Choroid plexus epithelial cell (primary cell): ENCODE measurements at regions not wholly inside any gene's neighbourhood (a gene's known extent, or its start where the extent isn't known, plus 50 kb on each side); places are given as distances from the start of the nearest gene placed in this dataset.

Experiments used
- DNase-seq: peaks from one replicate; pipeline ENCODE4 v3.0.0-alpha.2; 2010; ENCODE audit warnings: low read depth
- H3K4me3 ChIP-seq: 2 replicates; pipeline ENCODE4 v1.5.1; 2011; ENCODE audit warnings: low read depth, mild to moderate bottlenecking, control low read depth, low read length, moderate library complexity
- TF ChIP-seq, protein P1 (sequence below): conservative IDR thresholded peaks from 2 replicates; pipeline ENCODE4 v1.5.1; 2011; ENCODE audit warnings: low read depth, mild to moderate bottlenecking, control low read depth, inconsistent platforms, low read length, moderate library complexity

DNA sequence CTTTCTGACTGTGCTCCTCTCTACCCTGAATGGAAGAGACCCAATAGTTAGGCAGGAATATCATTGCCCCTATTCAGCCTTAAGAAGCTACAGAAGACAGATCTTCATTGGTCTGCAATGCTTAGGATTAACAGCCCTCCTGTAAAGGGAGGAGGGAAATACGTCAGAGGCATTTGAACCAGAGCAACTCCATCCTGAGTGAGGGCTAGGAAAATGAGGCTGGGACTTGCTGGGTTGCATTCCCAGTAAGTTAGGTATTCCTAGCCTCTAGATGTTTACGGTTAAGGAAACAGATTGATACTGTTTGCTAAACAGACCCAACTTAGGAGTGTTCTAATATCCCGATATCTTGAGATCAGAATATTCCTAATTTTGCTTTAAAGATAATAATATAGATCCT lies 63.5 kb downstream of the PCDH18 start:
- DNase-seq: no peak
- TF ChIP-seq, protein P1, sequence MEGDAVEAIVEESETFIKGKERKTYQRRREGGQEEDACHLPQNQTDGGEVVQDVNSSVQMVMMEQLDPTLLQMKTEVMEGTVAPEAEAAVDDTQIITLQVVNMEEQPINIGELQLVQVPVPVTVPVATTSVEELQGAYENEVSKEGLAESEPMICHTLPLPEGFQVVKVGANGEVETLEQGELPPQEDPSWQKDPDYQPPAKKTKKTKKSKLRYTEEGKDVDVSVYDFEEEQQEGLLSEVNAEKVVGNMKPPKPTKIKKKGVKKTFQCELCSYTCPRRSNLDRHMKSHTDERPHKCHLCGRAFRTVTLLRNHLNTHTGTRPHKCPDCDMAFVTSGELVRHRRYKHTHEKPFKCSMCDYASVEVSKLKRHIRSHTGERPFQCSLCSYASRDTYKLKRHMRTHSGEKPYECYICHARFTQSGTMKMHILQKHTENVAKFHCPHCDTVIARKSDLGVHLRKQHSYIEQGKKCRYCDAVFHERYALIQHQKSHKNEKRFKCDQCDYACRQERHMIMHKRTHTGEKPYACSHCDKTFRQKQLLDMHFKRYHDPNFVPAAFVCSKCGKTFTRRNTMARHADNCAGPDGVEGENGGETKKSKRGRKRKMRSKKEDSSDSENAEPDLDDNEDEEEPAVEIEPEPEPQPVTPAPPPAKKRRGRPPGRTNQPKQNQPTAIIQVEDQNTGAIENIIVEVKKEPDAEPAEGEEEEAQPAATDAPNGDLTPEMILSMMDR: no peak
- H3K4me3 ChIP-seq: no peak overlapping the region

DNA sequence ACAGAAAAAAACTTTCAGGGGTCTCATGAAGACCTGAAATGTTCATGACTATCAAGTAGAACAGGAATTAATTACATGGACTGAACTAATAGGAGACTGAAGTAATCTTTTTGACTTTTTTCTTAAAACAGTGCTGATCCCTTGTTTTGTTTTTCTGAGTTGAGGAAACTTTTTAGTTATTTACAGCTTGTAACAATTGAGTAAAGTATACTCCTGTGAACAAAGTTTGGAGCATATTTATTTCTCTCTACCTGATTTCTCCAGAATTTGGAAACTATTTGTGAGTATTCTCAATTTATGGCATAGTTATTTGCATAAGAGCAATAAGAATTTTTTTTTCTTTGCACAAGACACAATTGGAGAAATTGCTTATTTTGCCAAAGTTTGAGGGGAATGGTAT lies 64.8 kb downstream of the PCDH18 start:
- no peak overlapping the region for H3K4me3 ChIP-seq
- DNase-seq: no peak
- TF ChIP-seq, protein P1: no peak

DNA sequence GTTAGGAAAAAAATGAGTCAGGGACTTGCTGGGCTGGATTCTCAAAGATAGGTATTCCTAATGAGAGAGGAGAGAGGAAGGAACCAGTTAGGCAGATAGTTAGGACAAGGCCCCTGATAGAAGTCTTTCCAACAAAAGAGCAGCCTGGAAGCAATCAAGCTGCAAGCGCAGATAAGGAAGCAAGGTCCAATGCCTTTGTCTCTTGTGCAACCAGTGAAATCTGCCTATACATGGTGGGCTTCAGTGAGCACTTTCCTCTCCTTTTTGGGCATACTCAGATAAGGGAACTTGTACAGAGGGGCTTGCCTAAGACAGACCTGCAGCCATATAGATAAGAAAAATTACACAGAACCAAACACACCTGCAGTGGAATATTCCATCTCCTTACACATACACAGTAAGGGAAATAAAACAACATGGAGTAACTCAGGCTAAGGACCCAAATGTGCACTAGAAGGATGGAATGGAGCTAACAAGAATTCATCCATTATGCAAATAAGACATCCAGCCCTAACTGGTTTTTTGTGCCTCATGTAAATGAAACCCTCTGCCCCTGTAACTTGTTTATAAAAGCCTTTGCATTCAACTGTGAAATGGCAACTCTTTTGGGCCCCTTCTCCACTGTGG lies 68.8 kb downstream of the PCDH18 start:
- TF ChIP-seq, protein P1: no peak

DNA sequence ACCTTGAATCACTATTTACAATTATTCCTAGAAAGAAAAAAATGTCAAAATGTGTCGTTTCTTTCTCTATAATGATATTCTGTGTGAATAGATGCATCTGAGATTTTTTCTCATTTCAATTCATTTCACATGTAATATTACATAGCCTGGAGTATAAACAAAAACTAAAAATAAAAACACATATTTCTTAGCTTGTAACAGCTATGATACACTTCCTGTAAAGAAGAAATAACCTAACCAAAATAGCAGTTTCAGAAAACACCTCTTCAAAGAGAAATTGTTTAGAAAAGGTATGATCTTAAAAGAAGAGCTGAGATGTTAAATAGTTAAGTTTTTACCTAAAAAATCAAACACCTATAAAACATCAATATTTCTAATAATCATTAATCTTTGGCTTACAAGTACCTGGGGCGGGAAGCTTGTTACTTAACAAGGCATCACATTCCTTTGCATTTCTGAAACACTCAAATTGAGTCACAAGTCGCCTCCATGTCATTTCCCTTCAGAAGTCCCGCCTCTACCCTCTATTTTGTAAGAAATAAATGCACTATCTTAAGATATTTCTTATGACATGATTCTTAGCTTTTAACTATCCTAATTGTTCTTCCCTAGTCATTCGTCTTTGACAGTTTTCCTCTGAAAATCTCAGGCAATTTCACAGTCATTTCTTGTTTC lies 76.5 kb downstream of the PCDH18 start:
- DNase-seq: no peak

More for the DNA sequence above, 68.8 kb downstream of the PCDH18 start:
- no peak for DNase-seq
- no peak overlapping the region for H3K4me3 ChIP-seq

DNA sequence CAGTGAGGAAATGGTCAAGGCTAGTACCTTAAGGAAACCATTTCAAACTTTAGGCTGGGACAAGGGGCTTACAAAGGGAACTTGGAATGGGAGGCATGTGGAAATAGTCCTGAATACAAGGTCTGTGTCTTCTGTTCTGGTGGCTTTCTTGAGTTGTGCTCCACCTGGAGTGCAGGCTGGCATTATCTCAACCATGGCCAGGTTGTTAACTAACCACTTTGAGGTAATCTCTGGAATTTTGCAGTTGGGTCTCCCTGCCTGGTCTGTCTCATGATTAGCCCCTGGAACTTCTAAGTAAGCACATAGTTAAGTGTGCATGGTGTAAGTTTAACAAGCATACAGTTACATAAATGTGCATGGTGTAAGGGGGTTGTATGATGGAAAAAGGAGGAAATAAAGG lies 77.5 kb downstream of the PCDH18 start:
- no peak overlapping the region for H3K4me3 ChIP-seq
- TF ChIP-seq, protein P1: no peak
- DNase-seq: no peak

More for the DNA sequence above, 76.5 kb downstream of the PCDH18 start:
- TF ChIP-seq, protein P1: no peak
- H3K4me3 ChIP-seq: no peak overlapping the region

DNA sequence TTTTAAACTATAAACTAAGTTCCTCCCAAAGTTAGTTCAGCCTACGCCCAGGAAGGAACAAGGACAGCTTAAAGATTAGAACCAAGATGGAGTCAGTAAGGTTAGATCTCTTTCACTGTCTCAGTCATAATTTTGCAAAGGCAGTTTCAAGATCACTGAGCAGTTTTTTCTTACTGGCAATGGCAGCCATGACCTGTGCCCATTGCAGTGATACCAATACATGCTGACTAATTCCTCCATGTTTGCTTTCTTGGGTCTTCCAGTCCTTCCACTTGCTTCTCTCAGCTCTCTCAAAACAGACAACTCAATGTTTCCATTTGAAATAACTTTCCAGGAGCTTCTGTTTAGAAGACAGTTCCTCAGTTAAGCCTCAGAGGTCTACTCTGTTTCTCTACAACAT lies 79.5 kb downstream of the PCDH18 start:
- no peak for DNase-seq
- TF ChIP-seq, protein P1: no peak
- no peak overlapping the region for H3K4me3 ChIP-seq
